Activated CD4-positive, alpha-beta T cell treated with anti-CD3 and anti-CD28 coated beads, Interleukin-2, amount 10 ng/mL, durations not matched to agents 24 days and 14 days (primary cell): ENCODE measurements at regions not wholly inside any gene's neighbourhood (a gene's known extent, or its start where the extent isn't known, plus 50 kb on each side); places are given as distances from the start of the nearest gene placed in this dataset.

ENCODE experiments used
- DNase-seq: peaks from one replicate; pipeline ENCODE4 v3.0.0; 2022
- H3K27ac Mint-ChIP-seq: one replicate; pipeline ENCODE4 v1.8.0; 2022; ENCODE audit warnings: mild to moderate bottlenecking, mixed read lengths
- H3K27me3 Mint-ChIP-seq: one replicate; pipeline ENCODE4 v1.8.0; 2022; ENCODE audit warnings: mixed read lengths
- H3K36me3 Mint-ChIP-seq: one replicate; pipeline ENCODE4 v1.8.0; 2022; ENCODE audit warnings: low read depth, mild to moderate bottlenecking, mixed read lengths
- H3K4me1 Mint-ChIP-seq: one replicate; pipeline ENCODE4 v1.8.0; 2021; ENCODE audit warnings: mixed read lengths
- H3K4me3 Mint-ChIP-seq: one replicate; pipeline ENCODE4 v1.8.0; 2022; ENCODE audit warnings: mild to moderate bottlenecking, moderate library complexity, mixed read lengths
- H3K9me3 Mint-ChIP-seq: one replicate; pipeline ENCODE4 v1.8.0; 2021; ENCODE audit warnings: mixed read lengths
- intact Hi-C: fragments of 100-400 bp; cut with micrococcal nuclease; formaldehyde crosslinking; loops from one replicate; pipeline ENCODE4 v1.15.1; 2023

DNA sequence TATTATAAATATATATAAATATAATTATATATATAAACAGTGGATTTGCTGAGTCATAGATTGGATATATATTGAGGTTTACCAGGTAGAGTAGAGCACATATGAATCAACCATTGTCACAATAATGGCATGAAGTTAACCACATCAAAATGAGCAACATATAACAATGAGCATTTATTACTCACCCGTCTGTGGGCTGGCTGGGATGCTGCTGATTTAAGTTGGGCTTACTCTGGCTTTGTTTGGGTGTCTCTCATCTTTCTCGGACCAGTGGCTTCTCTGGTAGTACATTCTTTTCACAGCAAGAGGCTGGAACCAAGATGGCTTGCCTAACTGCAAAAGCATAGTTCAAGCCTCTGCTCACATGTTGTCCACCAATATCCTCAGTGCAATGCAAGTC, 111.7 kb upstream of the TAPT1 start:
- Mint-ChIP-seq H3K27ac (no peak overlapping the region), H3K36me3 (no peaks in the 10 kb centered on the region), H3K4me1 (no peaks in the 10 kb centered on the region), H3K4me3 (no peak overlapping the region), H3K9me3 (no peaks in the 10 kb centered on the region), H3K27me3 (peaks cover 2% of the 10 kb centered on the region)
- DNase-seq, result no peak
- intact Hi-C loops, result no loop called here

DNA sequence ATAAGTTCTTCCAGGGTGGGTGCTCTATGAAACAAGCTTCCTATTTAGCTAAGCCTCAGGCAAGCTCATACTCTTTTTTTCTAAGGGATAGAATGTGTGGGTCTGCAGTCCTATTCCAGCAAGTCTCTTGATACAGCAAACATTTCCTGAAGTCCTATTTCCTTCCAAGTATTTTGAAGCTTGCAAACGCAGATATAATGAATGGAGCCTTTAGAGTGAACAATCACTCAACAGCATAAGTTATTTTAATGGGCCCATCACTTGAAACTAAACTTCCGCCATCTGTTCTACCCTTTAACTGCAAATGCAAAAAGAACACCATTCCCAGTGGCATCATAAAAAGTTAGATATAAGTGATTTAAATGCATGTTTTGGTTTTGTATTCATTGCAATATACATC, 108.3 kb upstream of the TAPT1 start:
- Mint-ChIP-seq H3K4me1 (no peaks in the 10 kb centered on the region), H3K36me3 (no peaks in the 10 kb centered on the region), H3K27ac (no peak overlapping the region), H3K4me3 (no peak overlapping the region), H3K9me3 (no peaks in the 10 kb centered on the region), H3K27me3 (no peaks in the 10 kb centered on the region)
- DNase-seq, result no peak
- intact Hi-C loops, result no loop called here

DNA sequence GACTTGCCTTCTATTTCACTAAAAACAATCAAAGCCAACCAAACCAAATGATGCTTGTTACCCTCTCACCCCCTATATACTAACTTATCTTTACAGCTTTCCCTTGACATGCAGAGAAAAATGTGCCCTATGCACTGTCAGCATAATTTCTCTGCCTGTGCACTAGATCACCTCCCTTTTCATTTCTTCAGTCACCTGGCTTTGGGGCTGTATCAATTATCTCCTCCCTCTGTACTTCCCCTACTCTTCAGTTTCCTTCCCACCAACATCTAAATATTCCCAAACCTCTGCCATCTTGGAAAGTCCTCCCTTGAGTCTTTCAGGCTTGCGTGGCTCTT, 103.5 kb upstream of the TAPT1 start:
- Mint-ChIP-seq H3K27me3 (no peaks in the 10 kb centered on the region), H3K4me1 (no peaks in the 10 kb centered on the region), H3K36me3 (no peaks in the 10 kb centered on the region), H3K4me3 (no peak overlapping the region), H3K27ac (no peak overlapping the region), H3K9me3 (no peaks in the 10 kb centered on the region)
- DNase-seq, result no peak
- intact Hi-C loops, result no loop called here

DNA sequence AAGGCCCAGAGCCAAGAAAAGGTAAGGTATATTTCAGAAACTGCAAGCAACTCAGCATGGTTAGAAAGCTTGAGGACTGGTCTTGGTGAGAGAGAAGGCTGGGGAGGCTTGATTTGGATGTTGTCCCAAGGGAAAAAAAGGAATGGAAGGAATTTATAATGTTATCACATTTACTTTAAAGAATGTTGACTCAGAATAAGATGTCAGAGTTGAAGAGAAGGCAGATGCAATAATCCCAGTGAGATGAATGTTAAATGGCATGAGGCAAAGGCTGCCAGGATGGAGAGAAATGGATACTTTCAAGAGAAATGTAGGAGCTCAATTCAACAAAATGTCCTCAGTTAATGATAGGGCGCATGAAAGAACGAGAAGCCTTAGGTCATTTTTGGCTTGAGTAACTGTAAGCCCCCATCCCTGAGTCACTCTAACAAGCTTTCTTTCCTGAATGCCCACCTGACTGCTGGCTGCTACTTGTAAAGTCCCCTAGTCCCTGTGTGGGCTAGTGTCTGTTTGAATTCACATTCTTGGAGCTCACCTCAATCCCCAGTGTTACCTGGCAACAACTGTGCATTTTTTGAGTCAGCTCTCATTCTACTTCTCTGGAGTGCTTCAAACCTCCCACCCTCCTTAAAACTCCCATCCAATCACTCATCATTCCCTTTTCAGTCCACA, 103.0 kb upstream of the TAPT1 start:
- H3K27ac Mint-ChIP-seq, result no peak overlapping the region
- no peak overlapping the region for H3K4me3 Mint-ChIP-seq
- intact Hi-C loops, result no loop called here
- no peak for DNase-seq
- peaks cover 3% of the 10 kb centered on the region for H3K27me3 Mint-ChIP-seq
- H3K36me3 Mint-ChIP-seq, result no peaks in the 10 kb centered on the region
- no peaks in the 10 kb centered on the region for H3K4me1 Mint-ChIP-seq
- no peaks in the 10 kb centered on the region for H3K9me3 Mint-ChIP-seq

DNA sequence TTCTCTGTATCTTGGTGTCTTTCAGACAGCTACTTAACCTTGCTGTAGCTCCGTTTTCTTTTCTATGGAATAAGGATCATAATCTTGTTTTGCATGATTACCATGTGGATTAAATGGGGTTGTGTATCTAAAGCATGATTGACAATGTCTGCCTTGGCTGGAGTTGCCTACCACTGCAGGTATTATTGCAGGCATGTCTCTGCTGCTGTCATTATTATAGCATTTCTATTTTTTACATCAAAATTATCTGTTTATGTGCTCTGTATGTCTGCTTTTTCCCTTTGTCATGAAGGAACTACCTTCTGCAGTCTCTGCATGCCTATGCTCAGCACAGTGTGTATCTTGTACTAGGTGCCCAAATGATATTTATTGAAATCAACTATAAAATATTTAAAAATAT, 95.9 kb upstream of the TAPT1 start:
- Mint-ChIP-seq H3K27ac (no peak overlapping the region), H3K9me3 (peaks cover 6% of the 10 kb centered on the region), H3K36me3 (no peaks in the 10 kb centered on the region), H3K27me3 (peaks cover 5% of the 10 kb centered on the region), H3K4me1 (no peaks in the 10 kb centered on the region), H3K4me3 (no peak overlapping the region)
- intact Hi-C loops, result no loop called here
- DNase-seq, result no peak

DNA sequence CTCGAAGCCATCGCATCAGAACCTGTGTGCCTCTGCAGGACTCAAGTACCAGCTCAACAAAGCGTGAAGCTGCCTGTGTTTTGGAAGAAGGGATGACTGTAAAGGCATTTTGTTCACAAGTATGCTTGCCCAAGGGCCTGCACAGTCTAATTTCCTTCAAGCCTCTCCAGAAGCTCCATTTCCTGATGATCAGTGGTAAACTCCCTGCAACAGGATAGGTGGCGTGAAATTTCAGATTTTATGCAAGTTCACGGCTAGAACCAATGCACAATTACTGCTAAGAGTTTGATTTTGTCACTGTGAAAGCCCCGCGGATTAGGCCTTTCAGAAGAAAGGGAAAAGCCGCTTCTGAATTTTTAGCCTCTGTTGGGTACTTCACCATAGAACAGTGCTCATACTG, 89.2 kb upstream of the TAPT1 start:
- H3K4me1 Mint-ChIP-seq, result no peaks in the 10 kb centered on the region
- peaks cover 1% of the 10 kb centered on the region for H3K27me3 Mint-ChIP-seq
- no peak for DNase-seq
- H3K27ac Mint-ChIP-seq, result no peak overlapping the region
- intact Hi-C loops, result no loop called here
- H3K36me3 Mint-ChIP-seq, result no peaks in the 10 kb centered on the region
- H3K9me3 Mint-ChIP-seq, result no peaks in the 10 kb centered on the region
- no peak overlapping the region for H3K4me3 Mint-ChIP-seq

DNA sequence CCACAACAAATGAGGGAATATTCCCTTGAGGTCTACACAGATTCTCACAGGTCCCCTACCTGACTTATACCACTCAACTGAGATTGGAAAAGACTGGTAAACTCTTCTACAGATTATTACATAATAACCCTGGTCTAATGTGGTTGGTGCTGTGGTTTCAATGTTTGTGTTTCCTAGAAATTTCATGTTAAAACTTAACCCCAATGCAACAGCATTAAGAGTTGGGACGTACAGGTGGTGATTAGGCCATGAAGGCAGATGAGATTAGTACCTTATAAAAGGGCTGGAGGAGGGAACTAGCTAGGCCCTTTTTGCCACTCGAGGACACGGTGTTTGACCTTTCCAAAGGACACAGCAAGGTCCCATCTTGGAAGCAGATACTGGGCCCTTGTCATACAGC, 84.3 kb upstream of the TAPT1 start:
- Mint-ChIP-seq H3K36me3 (no peaks in the 10 kb centered on the region), H3K9me3 (no peaks in the 10 kb centered on the region), H3K4me1 (no peaks in the 10 kb centered on the region), H3K4me3 (no peak overlapping the region), H3K27me3 (no peaks in the 10 kb centered on the region), H3K27ac (no peak overlapping the region)
- DNase-seq, result no peak
- intact Hi-C loops, result no loop called here

DNA sequence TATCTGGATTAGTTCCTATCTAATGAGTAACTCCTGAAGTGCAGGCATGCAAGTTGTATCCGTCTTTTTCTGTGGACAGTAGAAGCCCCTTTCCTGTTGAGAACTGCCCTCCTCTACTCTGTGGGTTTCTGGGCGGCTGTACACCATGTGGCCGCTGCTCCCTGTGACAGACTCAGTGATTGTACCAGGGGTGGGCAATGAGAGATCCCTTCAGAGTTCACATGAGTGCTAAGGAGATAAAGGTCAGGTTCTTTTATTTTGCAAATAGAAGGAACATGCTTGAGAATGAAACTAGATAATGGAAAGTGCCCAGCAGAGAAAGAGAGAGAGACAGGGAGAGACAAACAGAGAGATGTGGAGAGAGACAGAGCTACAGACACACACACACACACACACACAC, 76.4 kb upstream of the TAPT1 start:
- Mint-ChIP-seq H3K36me3 (no peaks in the 10 kb centered on the region), H3K9me3 (no peaks in the 10 kb centered on the region), H3K27ac (no peak overlapping the region), H3K4me3 (no peak overlapping the region), H3K27me3 (no peaks in the 10 kb centered on the region), H3K4me1 (no peaks in the 10 kb centered on the region)
- intact Hi-C loops, result no loop called here
- DNase-seq, result no peak

DNA sequence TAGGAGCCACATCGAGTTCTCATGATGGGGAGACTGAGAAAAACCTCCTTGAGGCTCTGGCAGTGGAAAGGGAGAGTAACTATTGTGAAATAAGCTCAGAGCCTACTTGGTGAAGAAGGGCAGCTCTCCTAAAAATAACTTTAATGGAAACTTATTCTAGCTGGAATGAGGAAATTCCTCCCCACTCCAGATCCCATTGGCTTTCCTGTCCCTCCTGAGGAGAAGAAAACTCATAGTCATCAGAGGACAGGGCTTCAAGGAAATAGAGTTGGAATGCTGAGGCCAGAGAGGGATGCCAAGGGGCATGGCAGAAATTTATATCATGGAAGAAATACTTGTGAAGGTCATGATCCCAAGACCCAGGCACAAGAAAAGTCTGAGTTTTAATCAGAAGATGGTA, 70.7 kb upstream of the TAPT1 start:
- H3K27ac Mint-ChIP-seq, result no peak overlapping the region
- no peaks in the 10 kb centered on the region for H3K36me3 Mint-ChIP-seq
- H3K9me3 Mint-ChIP-seq, result no peaks in the 10 kb centered on the region
- intact Hi-C loops, result no loop called here
- peaks cover 2% of the 10 kb centered on the region for H3K27me3 Mint-ChIP-seq
- H3K4me1 Mint-ChIP-seq, result no peaks in the 10 kb centered on the region
- H3K4me3 Mint-ChIP-seq, result no peak overlapping the region
- no peak for DNase-seq

DNA sequence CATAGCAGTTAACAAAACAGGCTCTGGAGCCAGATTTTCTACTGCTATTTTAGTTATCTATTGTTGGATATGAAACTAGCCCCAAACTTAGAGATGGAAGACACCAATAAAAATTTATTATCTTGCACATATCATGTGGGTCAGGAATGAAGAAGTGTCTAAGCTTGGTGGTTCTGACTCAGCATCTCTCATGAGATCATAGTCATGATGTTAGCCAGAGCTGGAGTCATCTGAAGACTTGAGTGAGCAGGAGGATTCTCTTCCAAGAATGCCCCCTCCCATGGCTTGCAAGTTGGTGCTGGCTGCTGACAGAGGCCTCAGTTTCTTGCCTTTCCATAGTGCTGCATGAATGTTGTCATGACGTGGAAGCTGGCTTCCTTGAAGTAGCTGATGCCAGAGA, 68.2 kb upstream of the TAPT1 start:
- no peaks in the 10 kb centered on the region for H3K9me3 Mint-ChIP-seq
- peaks cover 3% of the 10 kb centered on the region for H3K4me1 Mint-ChIP-seq
- no peaks in the 10 kb centered on the region for H3K36me3 Mint-ChIP-seq
- intact Hi-C loops, result loop anchor here (5.0 kb wide), 2 partner anchors 1153 to 1173 kb away; no protein-coding TSS in a partner anchor
- H3K27ac Mint-ChIP-seq, result no peak overlapping the region
- DNase-seq, result no peak
- no peak overlapping the region for H3K4me3 Mint-ChIP-seq
- peaks cover 2% of the 10 kb centered on the region for H3K27me3 Mint-ChIP-seq

DNA sequence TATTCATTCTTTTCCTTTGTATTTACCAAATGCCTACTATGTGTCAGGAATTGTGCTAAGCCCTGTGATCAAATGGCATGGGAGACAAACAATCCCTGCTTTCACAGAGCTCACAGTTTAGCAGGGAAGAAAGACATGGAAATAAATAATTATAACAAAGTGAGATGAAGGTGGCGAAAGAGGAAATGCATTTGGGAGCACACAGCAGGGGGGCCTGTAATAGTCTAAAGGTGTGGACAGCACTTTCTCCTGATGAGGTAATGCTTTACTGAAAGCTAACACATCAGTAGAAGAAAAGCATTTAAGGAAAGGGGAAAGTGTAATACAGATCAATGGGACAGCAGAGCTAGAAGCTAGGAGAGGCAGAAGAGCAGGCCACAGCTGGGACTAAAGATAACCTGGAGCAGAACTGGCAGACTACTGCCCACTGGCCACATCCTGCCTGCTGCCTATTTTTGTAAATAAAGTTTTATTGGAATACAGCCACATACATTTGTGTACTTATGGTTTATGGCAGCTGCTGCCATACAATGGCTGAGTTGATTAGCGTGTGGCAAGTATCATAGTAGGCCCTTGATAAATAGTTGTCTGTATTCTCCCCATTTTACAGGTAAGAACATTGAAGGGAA, 67.1 kb upstream of the TAPT1 start:
- no peak for DNase-seq
- intact Hi-C loops, result loop anchor here (5.0 kb wide), 2 partner anchors 1154 to 1174 kb away; no protein-coding TSS in a partner anchor
- no peaks in the 10 kb centered on the region for H3K36me3 Mint-ChIP-seq
- no peaks in the 10 kb centered on the region for H3K9me3 Mint-ChIP-seq
- no peak overlapping the region for H3K27ac Mint-ChIP-seq
- no peak overlapping the region for H3K4me3 Mint-ChIP-seq
- peaks cover 3% of the 10 kb centered on the region for H3K4me1 Mint-ChIP-seq
- H3K27me3 Mint-ChIP-seq, result peaks cover 2% of the 10 kb centered on the region

DNA sequence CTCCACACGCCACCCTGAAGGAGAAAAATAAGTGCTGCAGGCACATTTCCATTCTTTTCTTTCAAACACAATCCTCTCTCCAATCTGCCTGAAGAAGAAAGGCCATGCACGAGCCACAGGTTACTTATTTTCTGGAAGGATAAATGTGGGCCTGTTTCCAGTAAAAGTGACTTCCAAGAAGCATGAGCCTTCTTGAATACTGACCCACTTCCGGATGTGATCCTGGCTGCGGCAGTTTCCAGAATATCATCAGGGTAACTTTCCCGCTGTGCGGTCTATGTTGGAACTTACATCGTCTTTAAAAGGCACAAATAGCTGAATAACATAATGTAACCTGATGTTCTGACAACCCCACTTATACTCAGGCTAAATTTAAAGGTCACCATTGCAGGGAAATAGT, 66.3 kb upstream of the TAPT1 start:
- Mint-ChIP-seq H3K4me1 (peaks cover 3% of the 10 kb centered on the region), H3K9me3 (no peaks in the 10 kb centered on the region), H3K4me3 (no peak overlapping the region), H3K27me3 (peaks cover 4% of the 10 kb centered on the region), H3K36me3 (no peaks in the 10 kb centered on the region), H3K27ac (no peak overlapping the region)
- DNase-seq, result no peak
- intact Hi-C loops, result loop anchor here (5.0 kb wide), 2 partner anchors 1155 to 1175 kb away; no protein-coding TSS in a partner anchor

DNA sequence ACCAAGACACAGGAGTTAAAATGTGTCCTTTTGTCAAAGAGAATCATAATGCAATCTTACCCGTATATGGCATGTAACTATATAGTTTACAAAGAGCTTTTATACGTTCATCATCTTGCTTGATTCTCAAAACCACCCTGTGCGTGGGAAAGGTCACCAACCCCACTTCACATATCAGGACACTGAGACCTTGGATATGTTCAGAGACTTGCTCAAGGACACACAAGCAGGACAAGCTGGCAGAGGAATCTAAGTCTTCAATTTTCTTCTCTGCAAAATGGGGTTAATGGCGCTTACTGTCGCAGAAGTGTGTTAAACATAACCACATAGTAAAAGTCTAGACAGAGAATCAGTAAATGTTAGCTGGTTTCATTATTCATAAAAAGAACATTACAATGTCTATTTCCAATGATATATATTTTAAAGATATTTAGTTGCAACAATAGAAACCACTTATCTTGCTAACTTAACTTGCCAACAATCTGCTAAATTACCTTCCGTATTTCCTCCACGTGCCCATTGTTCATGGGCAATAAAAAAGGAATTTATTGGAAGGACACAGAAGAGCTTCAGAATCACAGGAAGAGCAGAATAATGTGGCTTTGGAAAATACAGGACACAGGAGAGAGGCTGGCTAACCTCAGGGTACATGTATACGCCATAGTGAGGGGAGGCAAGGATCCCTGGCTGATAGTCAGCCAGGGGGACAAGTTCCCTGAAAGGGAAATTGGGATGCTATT, 64.6 kb upstream of the TAPT1 start:
- Mint-ChIP-seq H3K36me3 (no peaks in the 10 kb centered on the region), H3K27me3 (peaks cover 7% of the 10 kb centered on the region), H3K27ac (no peak overlapping the region), H3K9me3 (no peaks in the 10 kb centered on the region), H3K4me1 (peaks cover 3% of the 10 kb centered on the region), H3K4me3 (no peak overlapping the region)
- intact Hi-C loops, result loop anchor here (5.0 kb wide), 2 partner anchors 1156 to 1176 kb away; no protein-coding TSS in a partner anchor
- DNase-seq, result no peak

DNA sequence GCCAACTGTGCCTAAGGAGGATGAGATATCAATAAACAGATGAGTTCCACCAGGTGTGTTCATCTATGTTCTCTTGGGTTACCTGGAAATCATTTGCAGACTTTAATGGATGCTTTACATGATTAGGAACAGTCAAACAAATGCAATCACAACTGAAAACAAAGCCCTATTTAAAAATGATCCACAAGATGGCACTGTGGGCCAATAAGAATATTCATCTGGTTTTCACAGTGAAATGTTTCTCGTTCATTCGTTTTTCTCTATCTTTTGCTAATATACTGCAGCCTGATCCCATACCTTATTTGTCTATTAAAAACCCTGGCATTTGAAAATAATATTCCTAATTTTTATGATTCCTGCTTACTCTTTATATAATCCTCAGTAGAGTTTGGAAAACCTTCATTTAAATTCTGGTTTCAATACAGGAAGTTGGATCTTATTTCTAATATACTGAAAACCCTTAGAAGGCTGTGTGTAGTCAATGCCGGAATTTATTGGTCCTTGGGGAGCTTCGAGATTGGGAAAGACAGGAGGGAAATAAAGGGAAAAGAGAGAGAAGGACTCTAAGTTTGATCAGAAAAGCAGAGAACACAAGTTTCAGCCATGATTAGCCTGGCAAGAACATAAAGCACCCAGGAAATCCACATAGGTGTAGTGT, 63.8 kb upstream of the TAPT1 start:
- Mint-ChIP-seq H3K4me1 (peaks cover 3% of the 10 kb centered on the region), H3K36me3 (no peaks in the 10 kb centered on the region), H3K4me3 (no peak overlapping the region), H3K27me3 (peaks cover 7% of the 10 kb centered on the region), H3K9me3 (peaks cover 1% of the 10 kb centered on the region), H3K27ac (no peak overlapping the region)
- intact Hi-C loops, result loop anchor here (5.0 kb wide), 2 partner anchors 1157 to 1177 kb away; no protein-coding TSS in a partner anchor
- peak; percentile 69 for DNase-seq
